ENCODE measurements at regions not wholly inside any gene's neighbourhood (a gene's known extent, or its start where the extent isn't known, plus 50 kb on each side); places are given as distances from the start of the nearest gene placed in this dataset.
"Not testable (repeated sequence)": the region's sequence is repeated elsewhere in the genome, so short reads cannot be mapped to it uniquely, and the experiment has no call there.

GRCh38 chr13:83449668-83450395 is 432.4 kb downstream of the SLITRK1 start:
- Histone ChIP-seq H3K4me3 (ENCODE audit: low read length) (no peak overlapping the region), H3F3A (ENCODE audit: insufficient read depth, low read length, poor library complexity, severe bottlenecking) (no peaks in the 10 kb centered on the region), H3K4me2 (ENCODE audit: low read length) (no peak overlapping the region), H3K36me3 (ENCODE audit: insufficient read depth, low read length) (no peaks in the 10 kb centered on the region), H3K79me2 (replicated peaks; ENCODE audit: insufficient read depth, low read length) (no peaks in the 10 kb centered on the region), H2AFZ (ENCODE audit: low read depth, low read length) (no peak overlapping the region), H3K9me2 (ENCODE audit: insufficient read depth, low read length) (no peaks in the 10 kb centered on the region), H3K27ac (ENCODE audit: low read length) (no peak overlapping the region), H4K20me1 (ENCODE audit: insufficient read depth) (no peaks in the 10 kb centered on the region), H3K9ac (ENCODE audit: low read length) (no peak overlapping the region), H3K9me3 (ENCODE audit: low read length) (no peaks in the 10 kb centered on the region), H3K27me3 (ENCODE audit: insufficient read depth, low read depth, low read length) (no peaks in the 10 kb centered on the region)
- TF ChIP-seq POLR2AphosphoS5 (IDR thresholded peaks at IDR 0.05) (no peak), CTCF (IDR thresholded peaks at IDR 0.05; ENCODE audit: poor library complexity, severe bottlenecking) (no peak), TAF1 (IDR thresholded peaks at IDR 0.05; ENCODE audit: low read depth) (no peak), EZH2 (IDR thresholded peaks at IDR 0.05; ENCODE audit: borderline replicate concordance, insufficient read depth, low read length, poor library complexity, severe bottlenecking) (no peak), EP300 (conservative IDR thresholded peaks at IDR 0.05; ENCODE audit: poor library complexity, severe bottlenecking) (no peak), MXI1 (conservative IDR thresholded peaks at IDR 0.05; ENCODE audit: poor library complexity, severe bottlenecking) (no peak), RAD21 (conservative IDR thresholded peaks at IDR 0.05) (no peak), SMC3 (conservative IDR thresholded peaks at IDR 0.05; ENCODE audit: poor library complexity) (no peak)
- TF ChIP-seq, protein P1, sequence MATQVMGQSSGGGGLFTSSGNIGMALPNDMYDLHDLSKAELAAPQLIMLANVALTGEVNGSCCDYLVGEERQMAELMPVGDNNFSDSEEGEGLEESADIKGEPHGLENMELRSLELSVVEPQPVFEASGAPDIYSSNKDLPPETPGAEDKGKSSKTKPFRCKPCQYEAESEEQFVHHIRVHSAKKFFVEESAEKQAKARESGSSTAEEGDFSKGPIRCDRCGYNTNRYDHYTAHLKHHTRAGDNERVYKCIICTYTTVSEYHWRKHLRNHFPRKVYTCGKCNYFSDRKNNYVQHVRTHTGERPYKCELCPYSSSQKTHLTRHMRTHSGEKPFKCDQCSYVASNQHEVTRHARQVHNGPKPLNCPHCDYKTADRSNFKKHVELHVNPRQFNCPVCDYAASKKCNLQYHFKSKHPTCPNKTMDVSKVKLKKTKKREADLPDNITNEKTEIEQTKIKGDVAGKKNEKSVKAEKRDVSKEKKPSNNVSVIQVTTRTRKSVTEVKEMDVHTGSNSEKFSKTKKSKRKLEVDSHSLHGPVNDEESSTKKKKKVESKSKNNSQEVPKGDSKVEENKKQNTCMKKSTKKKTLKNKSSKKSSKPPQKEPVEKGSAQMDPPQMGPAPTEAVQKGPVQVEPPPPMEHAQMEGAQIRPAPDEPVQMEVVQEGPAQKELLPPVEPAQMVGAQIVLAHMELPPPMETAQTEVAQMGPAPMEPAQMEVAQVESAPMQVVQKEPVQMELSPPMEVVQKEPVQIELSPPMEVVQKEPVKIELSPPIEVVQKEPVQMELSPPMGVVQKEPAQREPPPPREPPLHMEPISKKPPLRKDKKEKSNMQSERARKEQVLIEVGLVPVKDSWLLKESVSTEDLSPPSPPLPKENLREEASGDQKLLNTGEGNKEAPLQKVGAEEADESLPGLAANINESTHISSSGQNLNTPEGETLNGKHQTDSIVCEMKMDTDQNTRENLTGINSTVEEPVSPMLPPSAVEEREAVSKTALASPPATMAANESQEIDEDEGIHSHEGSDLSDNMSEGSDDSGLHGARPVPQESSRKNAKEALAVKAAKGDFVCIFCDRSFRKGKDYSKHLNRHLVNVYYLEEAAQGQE (IDR thresholded peaks at IDR 0.05; ENCODE audit: borderline replicate concordance): no peak

DNA sequence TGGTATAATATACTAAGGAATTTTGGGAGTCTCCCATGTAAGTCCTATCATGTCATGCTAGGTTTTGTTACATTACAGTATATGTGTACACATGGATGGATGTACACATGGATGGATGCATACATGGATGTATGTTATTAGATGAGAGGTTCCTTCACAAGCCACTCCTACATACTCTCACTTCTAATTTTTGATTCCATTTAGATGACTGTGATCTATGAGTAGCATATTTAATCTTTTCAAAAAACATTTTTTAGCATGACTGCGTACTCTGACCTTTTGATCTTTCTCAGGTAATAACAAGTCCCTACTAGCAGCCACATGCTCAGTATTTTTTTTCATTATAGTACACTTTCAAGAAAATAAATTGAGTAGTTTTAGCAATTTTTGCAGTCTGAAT is 441.8 kb downstream of the SLITRK1 start:
- Histone ChIP-seq H3K27ac (ENCODE audit: low read length) (no peak overlapping the region), H3F3A (ENCODE audit: insufficient read depth, low read length, poor library complexity, severe bottlenecking) (no peaks in the 10 kb centered on the region), H3K9me2 (ENCODE audit: insufficient read depth, low read length) (no peaks in the 10 kb centered on the region), H3K4me2 (ENCODE audit: low read length) (no peak overlapping the region), H3K9me3 (ENCODE audit: low read length) (no peaks in the 10 kb centered on the region), H4K20me1 (ENCODE audit: insufficient read depth) (no peaks in the 10 kb centered on the region), H3K36me3 (ENCODE audit: insufficient read depth, low read length) (no peaks in the 10 kb centered on the region), H3K9ac (ENCODE audit: low read length) (no peak overlapping the region), H3K79me2 (replicated peaks; ENCODE audit: insufficient read depth, low read length) (no peaks in the 10 kb centered on the region), H3K4me3 (ENCODE audit: low read length) (no peak overlapping the region), H2AFZ (ENCODE audit: low read depth, low read length) (no peak overlapping the region), H3K27me3 (ENCODE audit: insufficient read depth, low read depth, low read length) (no peaks in the 10 kb centered on the region)
- no peak for TF ChIP-seq MXI1 (conservative IDR thresholded peaks at IDR 0.05; ENCODE audit: poor library complexity, severe bottlenecking)
- TF ChIP-seq EZH2 (IDR thresholded peaks at IDR 0.05; ENCODE audit: borderline replicate concordance, insufficient read depth, low read length, poor library complexity, severe bottlenecking): no peak
- TF ChIP-seq CTCF (IDR thresholded peaks at IDR 0.05; ENCODE audit: poor library complexity, severe bottlenecking): no peak
- no peak for TF ChIP-seq RAD21 (conservative IDR thresholded peaks at IDR 0.05)
- TF ChIP-seq POLR2AphosphoS5 (IDR thresholded peaks at IDR 0.05): no peak
- TF ChIP-seq, protein P1 (IDR thresholded peaks at IDR 0.05; ENCODE audit: borderline replicate concordance): no peak

GRCh38 chr13:83439464-83439863 is 442.8 kb downstream of the SLITRK1 start:
- not testable (repeated sequence) for H3K9me2 ChIP-seq (ENCODE audit: insufficient read depth, low read length); H4K20me1 ChIP-seq (ENCODE audit: insufficient read depth); H3K36me3 ChIP-seq (ENCODE audit: insufficient read depth, low read length); H3K27ac ChIP-seq (ENCODE audit: low read length); H3K27me3 ChIP-seq (ENCODE audit: insufficient read depth, low read depth, low read length); H3F3A ChIP-seq (ENCODE audit: insufficient read depth, low read length, poor library complexity, severe bottlenecking); H3K4me2 ChIP-seq (ENCODE audit: low read length); H2AFZ ChIP-seq (ENCODE audit: low read depth, low read length); H3K9ac ChIP-seq (ENCODE audit: low read length); H3K79me2 ChIP-seq (replicated peaks; ENCODE audit: insufficient read depth, low read length); H3K9me3 ChIP-seq (ENCODE audit: low read length); H3K4me3 ChIP-seq (ENCODE audit: low read length)
